Choroid plexus epithelial cell (primary cell): ENCODE measurements at regions not wholly inside any gene's neighbourhood (a gene's known extent, or its start where the extent isn't known, plus 50 kb on each side); places are given as distances from the start of the nearest gene placed in this dataset.
A peak's percentile ranks its signal among the peaks of the same experiment; 100 is the strongest.
"Not testable (repeated sequence)": the region's sequence is repeated elsewhere in the genome, so short reads cannot be mapped to it uniquely, and the experiment has no call there.

Experiments used
- DNase-seq: peaks from one replicate; pipeline ENCODE4 v3.0.0-alpha.2; 2010; ENCODE audit warnings: low read depth
- H3K4me3 ChIP-seq: 2 replicates; pipeline ENCODE4 v1.5.1; 2011; ENCODE audit warnings: low read depth, mild to moderate bottlenecking, control low read depth, low read length, moderate library complexity
- TF ChIP-seq, protein P1 (sequence below): conservative IDR thresholded peaks from 2 replicates; pipeline ENCODE4 v1.5.1; 2011; ENCODE audit warnings: low read depth, mild to moderate bottlenecking, control low read depth, inconsistent platforms, low read length, moderate library complexity

DNA sequence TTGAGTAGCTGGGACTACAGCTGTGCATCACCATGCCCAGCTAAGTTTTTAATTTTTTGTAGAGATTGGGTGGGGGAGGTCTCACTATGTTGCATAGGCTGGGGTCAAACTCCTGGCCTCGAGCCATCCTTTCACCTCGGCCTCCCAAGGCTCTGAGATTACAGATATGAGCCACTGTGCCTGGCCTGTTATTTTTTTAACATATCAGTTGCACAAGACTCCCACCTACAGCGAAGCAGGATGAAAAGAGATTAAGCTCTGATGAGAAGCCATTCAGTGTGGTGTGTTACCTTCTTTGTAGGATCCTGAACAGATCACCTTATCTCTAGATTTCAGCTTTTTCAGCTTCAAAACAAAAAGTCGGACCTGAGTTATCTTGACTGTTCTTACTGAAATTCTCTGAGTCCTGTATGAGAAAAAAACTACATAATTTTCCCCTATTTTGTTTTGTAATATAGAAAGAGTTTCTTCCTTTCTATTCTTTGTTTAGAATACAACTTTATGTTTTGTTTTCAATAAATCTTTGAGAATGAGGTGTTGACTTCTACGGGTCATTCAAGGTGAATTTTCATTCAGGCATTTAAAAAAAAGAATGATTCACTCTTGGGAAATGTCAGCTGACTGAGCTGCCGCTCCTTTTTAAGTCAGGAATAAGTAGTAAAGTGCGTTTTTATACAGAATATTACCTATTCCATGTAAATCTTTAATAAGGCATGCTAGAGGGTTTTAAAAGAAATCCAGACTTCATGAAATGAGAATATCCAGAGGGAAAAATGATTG, 134.6 kb downstream of the ARSF start:
- TF ChIP-seq, protein P1, sequence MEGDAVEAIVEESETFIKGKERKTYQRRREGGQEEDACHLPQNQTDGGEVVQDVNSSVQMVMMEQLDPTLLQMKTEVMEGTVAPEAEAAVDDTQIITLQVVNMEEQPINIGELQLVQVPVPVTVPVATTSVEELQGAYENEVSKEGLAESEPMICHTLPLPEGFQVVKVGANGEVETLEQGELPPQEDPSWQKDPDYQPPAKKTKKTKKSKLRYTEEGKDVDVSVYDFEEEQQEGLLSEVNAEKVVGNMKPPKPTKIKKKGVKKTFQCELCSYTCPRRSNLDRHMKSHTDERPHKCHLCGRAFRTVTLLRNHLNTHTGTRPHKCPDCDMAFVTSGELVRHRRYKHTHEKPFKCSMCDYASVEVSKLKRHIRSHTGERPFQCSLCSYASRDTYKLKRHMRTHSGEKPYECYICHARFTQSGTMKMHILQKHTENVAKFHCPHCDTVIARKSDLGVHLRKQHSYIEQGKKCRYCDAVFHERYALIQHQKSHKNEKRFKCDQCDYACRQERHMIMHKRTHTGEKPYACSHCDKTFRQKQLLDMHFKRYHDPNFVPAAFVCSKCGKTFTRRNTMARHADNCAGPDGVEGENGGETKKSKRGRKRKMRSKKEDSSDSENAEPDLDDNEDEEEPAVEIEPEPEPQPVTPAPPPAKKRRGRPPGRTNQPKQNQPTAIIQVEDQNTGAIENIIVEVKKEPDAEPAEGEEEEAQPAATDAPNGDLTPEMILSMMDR = no peak
- no peak overlapping the region for H3K4me3 ChIP-seq
- peak; percentile 66 for DNase-seq

- not testable (repeated sequence) for DNase-seq, H3K4me3 ChIP-seq
These were observed 130.9 kb downstream of the ARSF start for GRCh38 chrX:3172156-3172555.

DNA sequence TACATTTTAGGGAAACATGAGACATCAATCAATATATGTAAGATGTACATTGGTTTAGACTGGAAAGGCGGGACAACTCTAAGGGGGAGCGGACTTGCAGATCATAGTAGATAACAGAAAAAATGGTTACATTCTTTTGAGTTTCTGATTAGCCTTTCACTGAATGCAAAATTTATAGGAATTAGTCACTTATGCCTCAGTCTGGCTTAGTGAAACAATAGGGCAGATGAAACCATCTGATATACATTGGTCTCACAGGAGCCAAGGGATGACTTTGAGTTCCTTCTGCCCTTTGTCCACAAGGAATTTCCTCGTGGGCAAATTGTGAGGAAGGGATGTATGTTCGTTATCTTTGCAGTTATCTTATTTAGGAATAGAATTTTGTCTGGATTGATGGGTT, 128.2 kb downstream of the ARSF start:
- TF ChIP-seq, protein P1 = no peak

GRCh38 chrX:3167771-3168170, 126.5 kb downstream of the ARSF start:
- TF ChIP-seq, protein P1 = no peak
- DNase-seq = no peak
- no peak overlapping the region for H3K4me3 ChIP-seq

More for the DNA sequence above, 128.2 kb downstream of the ARSF start:
- H3K4me3 ChIP-seq = no peak overlapping the region
- no peak for DNase-seq

DNA sequence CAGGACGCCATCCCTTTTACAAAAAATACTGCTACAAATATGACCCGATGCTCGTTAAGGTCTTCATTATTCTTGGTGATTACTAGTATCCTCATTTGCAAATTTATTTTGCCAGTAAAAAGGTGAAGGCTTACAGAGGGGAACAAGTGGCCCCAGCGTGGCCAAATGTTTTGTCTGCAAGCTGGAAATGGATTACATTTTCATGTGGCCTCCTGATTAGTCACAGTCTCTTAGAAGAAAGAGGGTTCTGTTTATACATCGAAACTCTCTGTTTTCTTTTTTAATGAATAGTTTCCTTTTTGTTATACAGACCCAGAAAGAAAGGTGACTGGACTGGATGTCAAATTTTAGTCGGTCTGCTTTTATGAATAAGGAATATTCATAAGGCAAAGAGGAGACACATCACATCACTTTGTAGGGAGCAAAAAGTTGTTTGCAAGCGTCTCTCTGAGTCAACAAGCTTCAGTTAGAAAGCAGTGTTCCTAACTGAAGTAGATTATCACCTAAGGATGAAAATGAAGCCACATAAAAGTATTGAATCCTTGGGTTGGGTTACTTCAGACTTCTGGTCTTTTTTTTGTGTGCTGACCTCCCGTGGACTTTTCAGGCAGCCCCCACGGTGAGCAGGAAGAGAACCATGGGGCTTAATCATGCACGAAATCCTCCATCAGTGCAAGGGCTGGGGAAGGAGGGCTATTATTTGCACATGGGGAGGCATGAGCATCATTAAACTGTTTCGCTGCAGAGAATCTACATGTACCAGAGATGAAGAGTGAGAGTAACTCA, 125.6 kb downstream of the ARSF start:
- no peak overlapping the region for H3K4me3 ChIP-seq
- TF ChIP-seq, protein P1 = no peak
- no peak for DNase-seq

DNA sequence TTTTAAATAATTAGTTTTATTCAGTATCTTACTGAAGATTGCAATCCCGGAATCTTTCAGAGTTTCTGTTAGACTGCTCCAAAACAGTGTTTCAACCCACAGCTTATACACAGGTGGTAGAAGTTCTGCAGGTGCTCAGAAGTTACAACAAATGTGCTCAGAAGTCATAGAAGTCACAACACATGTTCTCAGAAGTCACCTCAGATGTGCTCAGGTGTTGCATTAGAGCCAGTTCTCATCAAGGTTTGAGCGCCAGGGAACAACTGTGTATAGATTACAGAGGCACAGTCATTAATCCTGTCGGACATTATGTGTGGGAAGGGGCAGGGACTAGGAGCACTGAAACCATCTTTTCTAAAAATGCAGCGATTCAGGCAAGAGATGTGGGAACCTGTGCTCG, 124.5 kb downstream of the ARSF start:
- H3K4me3 ChIP-seq = no peak overlapping the region
- no peak for DNase-seq
- TF ChIP-seq, protein P1 = no peak
